ENCODE measurements at regions not wholly inside any gene's neighbourhood (a gene's known extent, or its start where the extent isn't known, plus 50 kb on each side); places are given as distances from the start of the nearest gene placed in this dataset.

GRCh38 chr7:49580000-49580399 is 193.4 kb upstream of the VWC2 start:
- no peak for DNase-seq (ENCODE audit: low read depth, low spot score)
- Histone ChIP-seq H3K9ac (ENCODE audit: low read length) (no peak overlapping the region), H3K4me1 (ENCODE audit: control insufficient read depth in 1 of 2, insufficient read depth in 2 of 2, low read length in 2 of 2) (no peaks in the 10 kb centered on the region), H3K27me3 (ENCODE audit: insufficient read depth, low read length) (no peaks in the 10 kb centered on the region), H3K79me2 (ENCODE audit: insufficient read depth, low read length) (no peaks in the 10 kb centered on the region), H2AFZ (ENCODE audit: low read depth, low read length, poor library complexity, severe bottlenecking) (no peak overlapping the region), H3K9me2 (ENCODE audit: insufficient read depth) (no peaks in the 10 kb centered on the region), H3K4me2 (ENCODE audit: low read length) (no peak overlapping the region), H3K36me3 (ENCODE audit: control insufficient read depth in 1 of 2, insufficient read depth in 2 of 2, low read length in 2 of 2) (no peaks in the 10 kb centered on the region), H3K4me3 (replicated peaks in 1 of 2; ENCODE audit: low read depth in 1 of 2, low read length in 2 of 2) (no peak overlapping the region), H3K9me3 (ENCODE audit: control insufficient read depth in 1 of 2, insufficient read depth in 1 of 2, low read depth in 1 of 2, low read length in 2 of 2) (peaks cover 7 to 37% of the 10 kb centered on the region in 2 experiments; a peak in 2 of 4 replicates), H4K20me1 (ENCODE audit: insufficient read depth) (no peaks in the 10 kb centered on the region), H3K27ac (ENCODE audit: low read depth, low read length) (no peak overlapping the region)
- ATAC-seq: no peak
- RAD21 ChIA-PET (ENCODE audit: low non-redundant PET in 1 of 2, low total read pairs in 2 of 2, uncharacterized antibody in 2 of 2, unreplicated experiment in 2 of 2): no interaction called here
- CTCF ChIA-PET: no interaction called here
- POLR2A ChIA-PET: no interaction called here
- TF ChIP-seq ZNF274 (IDR thresholded peaks at IDR 0.05; ENCODE audit: low read depth, low read length) (no peak), JUND (IDR thresholded peaks at IDR 0.05) (no peak), EGR1 (IDR thresholded peaks at IDR 0.05; ENCODE audit: low read depth) (no peak), POLR2AphosphoS5 (IDR thresholded peaks at IDR 0.05; ENCODE audit: low read depth, low read length) (no peak), CBX3 (IDR thresholded peaks at IDR 0.05; ENCODE audit: low read depth) (no peak)
- TF ChIP-seq, protein P1, sequence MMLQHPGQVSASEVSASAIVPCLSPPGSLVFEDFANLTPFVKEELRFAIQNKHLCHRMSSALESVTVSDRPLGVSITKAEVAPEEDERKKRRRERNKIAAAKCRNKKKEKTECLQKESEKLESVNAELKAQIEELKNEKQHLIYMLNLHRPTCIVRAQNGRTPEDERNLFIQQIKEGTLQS (IDR thresholded peaks at IDR 0.05): no peak
- TF ChIP-seq, protein P2, sequence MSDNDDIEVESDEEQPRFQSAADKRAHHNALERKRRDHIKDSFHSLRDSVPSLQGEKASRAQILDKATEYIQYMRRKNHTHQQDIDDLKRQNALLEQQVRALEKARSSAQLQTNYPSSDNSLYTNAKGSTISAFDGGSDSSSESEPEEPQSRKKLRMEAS (IDR thresholded peaks at IDR 0.05): no peak
- BruUV-seq (replicated peaks): no TSS peak
- intact Hi-C loops (cut with micrococcal nuclease): no loop called here

DNA sequence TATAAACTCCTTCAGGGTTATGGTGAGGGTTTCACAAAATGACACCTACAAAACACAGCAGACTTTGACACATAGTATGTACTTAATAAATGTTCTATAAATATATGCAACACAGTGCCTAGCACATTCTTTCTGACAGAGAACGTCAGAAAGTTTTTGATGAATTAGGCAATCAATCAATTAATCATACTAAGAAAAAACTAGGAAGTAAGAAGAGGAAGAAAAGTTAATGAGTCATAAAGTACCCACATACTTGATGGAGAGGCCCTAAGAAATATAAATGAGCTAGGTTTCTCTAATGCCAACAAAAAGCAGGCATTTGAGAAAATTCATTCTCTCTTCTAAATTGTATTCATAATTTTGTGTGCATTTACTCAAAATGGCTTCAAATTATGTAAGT is 192.7 kb upstream of the VWC2 start:
- Histone ChIP-seq H3K36me3 (ENCODE audit: control insufficient read depth in 1 of 2, insufficient read depth in 2 of 2, low read length in 2 of 2) (no peaks in the 10 kb centered on the region), H3K9me2 (ENCODE audit: insufficient read depth) (no peaks in the 10 kb centered on the region), H3K27ac (ENCODE audit: low read depth, low read length) (no peak overlapping the region), H3K9me3 (ENCODE audit: control insufficient read depth in 1 of 2, insufficient read depth in 1 of 2, low read depth in 1 of 2, low read length in 2 of 2) (peaks cover 7 to 39% of the 10 kb centered on the region in 2 experiments; a peak in 2 of 4 replicates), H3K9ac (ENCODE audit: low read length) (no peak overlapping the region), H4K20me1 (ENCODE audit: insufficient read depth) (no peaks in the 10 kb centered on the region), H3K4me3 (replicated peaks in 1 of 2; ENCODE audit: low read depth in 1 of 2, low read length in 2 of 2) (no peak overlapping the region), H3K79me2 (ENCODE audit: insufficient read depth, low read length) (no peaks in the 10 kb centered on the region), H3K4me2 (ENCODE audit: low read length) (no peak overlapping the region), H3K4me1 (ENCODE audit: control insufficient read depth in 1 of 2, insufficient read depth in 2 of 2, low read length in 2 of 2) (no peaks in the 10 kb centered on the region), H2AFZ (ENCODE audit: low read depth, low read length, poor library complexity, severe bottlenecking) (no peak overlapping the region), H3K27me3 (ENCODE audit: insufficient read depth, low read length) (no peaks in the 10 kb centered on the region)
- ChIA-PET POLR2A (no interaction called here), RAD21 (ENCODE audit: low non-redundant PET in 1 of 2, low total read pairs in 2 of 2, uncharacterized antibody in 2 of 2, unreplicated experiment in 2 of 2) (no interaction called here), CTCF (no interaction called here)
- DNase-seq (ENCODE audit: low read depth, low spot score) (no peak), ATAC-seq (no peak)
- no TSS peak for BruUV-seq (replicated peaks)
- intact Hi-C loops (cut with micrococcal nuclease): no loop called here
- TF ChIP-seq, protein P2 (IDR thresholded peaks at IDR 0.05): no peak
- TF ChIP-seq ZBTB33 (IDR thresholded peaks at IDR 0.05; ENCODE audit: extremely low read depth, insufficient replicate concordance, low read length) (no peak), ELF1 (IDR thresholded peaks at IDR 0.05; ENCODE audit: borderline replicate concordance, low read depth) (no peak), SRF (IDR thresholded peaks at IDR 0.05; ENCODE audit: low read depth) (no peak), EZH2 (IDR thresholded peaks at IDR 0.05) (no peak), CEBPB (IDR thresholded peaks at IDR 0.05; ENCODE audit: low read depth) (no peak), SIN3A (IDR thresholded peaks at IDR 0.05; ENCODE audit: low read depth) (no peak), POLR2AphosphoS5 (IDR thresholded peaks at IDR 0.05; ENCODE audit: low read depth, low read length) (no peak), TCF7L2 (IDR thresholded peaks at IDR 0.05; ENCODE audit: borderline replicate concordance, extremely low read depth, insufficient read depth, insufficient read length) (no peak), ZNF274 (IDR thresholded peaks at IDR 0.05; ENCODE audit: low read depth, low read length) (no peak), SP1 (IDR thresholded peaks at IDR 0.05; ENCODE audit: low read depth) (no peak), EGR1 (IDR thresholded peaks at IDR 0.05; ENCODE audit: low read depth) (no peak), RAD21 (IDR thresholded peaks at IDR 0.05; ENCODE audit: low read depth) (no peak), EZH2phosphoT487 (IDR thresholded peaks at IDR 0.05; ENCODE audit: borderline replicate concordance) (no peak), CBX3 (IDR thresholded peaks at IDR 0.05; ENCODE audit: low read depth) (no peak), JUND (IDR thresholded peaks at IDR 0.05) (no peak), YY1 (IDR thresholded peaks at IDR 0.05; ENCODE audit: extremely low read depth, insufficient replicate concordance, low read depth, low read length) (no peak)
- TF ChIP-seq, protein P1 (IDR thresholded peaks at IDR 0.05): no peak
